ENCODE measurements at regions not wholly inside any gene's neighbourhood (a gene's known extent, or its start where the extent isn't known, plus 50 kb on each side); places are given as distances from the start of the nearest gene placed in this dataset.

- 15% methylated on average over 7 of the region's 7 CpGs for WGBS (ENCODE audit: missing lambda C conversion rate)
- no peak for TF ChIP-seq ZC3H11A (IDR thresholded peaks at IDR 0.05)
- ChIA-PET POLR2A (no interaction called here), CTCF (interaction anchor here (1.1 kb wide), 1 partner anchor 23 kb away, joined by 3 read pairs; no protein-coding TSS in a partner anchor)
- Histone ChIP-seq H3K4me2 (no peak overlapping the region), H3K27ac (no peak overlapping the region), H3K4me3 (no peak overlapping the region), H3K4me1 (no peaks in the 10 kb centered on the region), H3K9me3 (no peaks in the 10 kb centered on the region)
- FAIRE-seq, result no peak
- no peak for DNase-seq (ENCODE audit: low read depth in 1 of 2, low spot score in 1 of 2)
- ATAC-seq, result peak in 1 of 2 experiments; percentile 15; a peak in 2 of 6 replicates
Observed at GRCh38 chr15:23854912-23855659, 168.0 kb upstream of the NDN start.

DNA sequence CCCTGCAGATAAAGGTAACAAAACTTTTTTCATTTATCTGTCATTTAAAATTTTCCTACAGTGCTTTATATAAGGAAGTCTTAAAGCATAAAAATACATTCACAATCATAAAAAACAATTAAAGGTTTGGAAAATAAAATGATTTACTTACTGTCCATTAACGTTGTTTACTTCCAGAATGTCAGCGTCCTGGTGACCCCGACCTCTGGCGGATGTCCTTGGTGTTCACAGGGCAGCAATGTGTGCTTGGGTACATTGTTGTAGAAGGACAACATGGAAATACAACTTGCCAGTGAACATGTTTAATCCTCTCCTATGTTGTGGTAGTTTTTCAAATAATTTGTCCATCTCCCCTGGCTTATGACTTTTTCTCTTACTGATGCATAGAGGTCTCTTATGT lies 168.8 kb upstream of the NDN start:
- DNase-seq (ENCODE audit: low read depth in 1 of 2, low spot score in 1 of 2) (no peak), ATAC-seq (no peak), FAIRE-seq (no peak)
- POLR2A ChIA-PET, result no interaction called here
- CTCF ChIA-PET, result no interaction called here
- TF ChIP-seq FOXS1 (CRISPR knock-in tag; IDR thresholded peaks at IDR 0.05) (no peak), EP300 (IDR thresholded peaks at IDR 0.05) (no peak), FOSL2 (IDR thresholded peaks at IDR 0.05) (no peak), FOSL2 (CRISPR knock-in tag; IDR thresholded peaks at IDR 0.05) (no peak), KDM1A (IDR thresholded peaks at IDR 0.05; ENCODE audit: low read depth) (no peak), HDAC2 (IDR thresholded peaks at IDR 0.05) (no peak)
- TF ChIP-seq, protein P1, sequence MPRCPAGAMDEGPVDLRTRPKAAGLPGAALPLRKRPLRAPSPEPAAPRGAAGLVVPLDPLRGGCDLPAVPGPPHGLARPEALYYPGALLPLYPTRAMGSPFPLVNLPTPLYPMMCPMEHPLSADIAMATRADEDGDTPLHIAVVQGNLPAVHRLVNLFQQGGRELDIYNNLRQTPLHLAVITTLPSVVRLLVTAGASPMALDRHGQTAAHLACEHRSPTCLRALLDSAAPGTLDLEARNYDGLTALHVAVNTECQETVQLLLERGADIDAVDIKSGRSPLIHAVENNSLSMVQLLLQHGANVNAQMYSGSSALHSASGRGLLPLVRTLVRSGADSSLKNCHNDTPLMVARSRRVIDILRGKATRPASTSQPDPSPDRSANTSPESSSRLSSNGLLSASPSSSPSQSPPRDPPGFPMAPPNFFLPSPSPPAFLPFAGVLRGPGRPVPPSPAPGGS (IDR thresholded peaks at IDR 0.05), result no peak
- TF ChIP-seq, protein P2, sequence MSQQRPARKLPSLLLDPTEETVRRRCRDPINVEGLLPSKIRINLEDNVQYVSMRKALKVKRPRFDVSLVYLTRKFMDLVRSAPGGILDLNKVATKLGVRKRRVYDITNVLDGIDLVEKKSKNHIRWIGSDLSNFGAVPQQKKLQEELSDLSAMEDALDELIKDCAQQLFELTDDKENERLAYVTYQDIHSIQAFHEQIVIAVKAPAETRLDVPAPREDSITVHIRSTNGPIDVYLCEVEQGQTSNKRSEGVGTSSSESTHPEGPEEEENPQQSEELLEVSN (IDR thresholded peaks at IDR 0.05; ENCODE audit: borderline replicate concordance, low read depth), result no peak
- Histone ChIP-seq H3K27ac (no peak overlapping the region), H3K4me3 (no peak overlapping the region), H3K9me3 (no peaks in the 10 kb centered on the region), H3K4me2 (no peak overlapping the region), H3K4me1 (no peaks in the 10 kb centered on the region)
- 60% methylated on average over 4 of the region's 4 CpGs for WGBS (ENCODE audit: missing lambda C conversion rate)

GRCh38 chr15:23857028-23857641 lies 170.0 kb upstream of the NDN start:
- no peak overlapping the region for H3K27ac ChIP-seq
- H3K9me3 ChIP-seq, result no peaks in the 10 kb centered on the region
- H3K4me3 ChIP-seq, result no peak overlapping the region
- 0 out of 3 replicates have a peak overlapping the region, but pooled peaks have one; percentile 16 for H3K4me2 ChIP-seq
- TF ChIP-seq CTCF (IDR thresholded peaks at IDR 0.05) (peak; percentile 52), SMC3 (IDR thresholded peaks at IDR 0.05) (peak; percentile 57; the same call in 2 of the 3 replicates), RAD21 (conservative IDR thresholded peaks at IDR 0.05 in 1 of 2, IDR thresholded peaks at IDR 0.05 in 1 of 2) (peak; percentile 57 to 61), FOSL2 (IDR thresholded peaks at IDR 0.05) (no peak), FOSL2 (CRISPR knock-in tag; IDR thresholded peaks at IDR 0.05) (no peak)
- ATAC-seq (peak; percentile 67 to 90), DNase-seq (ENCODE audit: low read depth in 1 of 2, low spot score in 1 of 2) (peak; percentile 43 to 63), FAIRE-seq (peak; percentile 61)
- POLR2A ChIA-PET, result no interaction called here
- 9% methylated on average over 12 of the region's 12 CpGs for WGBS (ENCODE audit: missing lambda C conversion rate)
- CTCF ChIA-PET, result interaction anchor here (0.5 to 1.2 kb wide), 5 partner anchors 9 to 496 kb away, joined by 3 to 4 read pairs (median 3); no protein-coding TSS in a partner anchor
- no peaks in the 10 kb centered on the region for H3K4me1 ChIP-seq

GRCh38 chr15:23859008-23859407 lies 171.9 kb upstream of the NDN start:
- no peak overlapping the region for H3K4me3 ChIP-seq
- H3K27ac ChIP-seq, result no peak overlapping the region
- ATAC-seq, result no peak
- WGBS (ENCODE audit: missing lambda C conversion rate), result 40% methylated on average over 5 of the region's 5 CpGs
- ChIA-PET CTCF (interaction anchor here (0.9 to 1.4 kb wide), 4 partner anchors 9 to 39 kb away, joined by 3 to 7 read pairs (median 3); no protein-coding TSS in a partner anchor), POLR2A (no interaction called here)
- no peak overlapping the region for H3K4me2 ChIP-seq
- TF ChIP-seq SMC3 (IDR thresholded peaks at IDR 0.05), result no peak
- TF ChIP-seq KDM1A (IDR thresholded peaks at IDR 0.05; ENCODE audit: low read depth), result no peak
- no peak for TF ChIP-seq HOXA7 (CRISPR knock-in tag; IDR thresholded peaks at IDR 0.05)
- TF ChIP-seq CBX8 (IDR thresholded peaks at IDR 0.05), result no peak
- no peak for TF ChIP-seq RNF2 (IDR thresholded peaks at IDR 0.05; ENCODE audit: borderline replicate concordance, low read depth)
- no peak for TF ChIP-seq RARB (CRISPR knock-in tag; IDR thresholded peaks at IDR 0.05)
- no peak for TF ChIP-seq MAZ (IDR thresholded peaks at IDR 0.05; ENCODE audit: borderline replicate concordance, low read depth, low read length)
- no peaks in the 10 kb centered on the region for H3K4me1 ChIP-seq
- H3K9me3 ChIP-seq, result no peaks in the 10 kb centered on the region
- no peak for DNase-seq (ENCODE audit: low read depth in 1 of 2, low spot score in 1 of 2)
- FAIRE-seq, result no peak
